SU-DHL-6 (cell line): ENCODE measurements at regions not wholly inside any gene's neighbourhood (a gene's known extent, or its start where the extent isn't known, plus 50 kb on each side); places are given as distances from the start of the nearest gene placed in this dataset.

Source experiments
- CTCF ChIP-seq: fragments of 200-600 bp; sonication (generic); IDR thresholded peaks from one replicate; pipeline ENCODE4 v1.5.1; 2017; ENCODE audit warnings: antibody characterized with exemption, mild to moderate bottlenecking, low read length, moderate library complexity; ENCODE audit not compliant: insufficient read depth, poor library complexity, severe bottlenecking
- EZH2phosphoT487 ChIP-seq: fragments of 200-600 bp; sonication (generic), shearing (Covaris generic); conservative IDR thresholded peaks from 2 replicates; pipeline ENCODE4 v1.6.1; 2018; ENCODE audit warnings: mild to moderate bottlenecking, antibody characterized with exemption, low read length, moderate library complexity, mixed read lengths

GRCh38 chr5:81837667-81838306 is 86.9 kb upstream of the SSBP2 start:
- no peak for TF ChIP-seq CTCF
- no peak for TF ChIP-seq EZH2phosphoT487
